Caki2 (cell line): ENCODE measurements at regions not wholly inside any gene's neighbourhood (a gene's known extent, or its start where the extent isn't known, plus 50 kb on each side); places are given as distances from the start of the nearest gene placed in this dataset.

Experiments used
- DNase-seq: peaks from one replicate; pipeline ENCODE4 v3.0.0-alpha.2; 2015; ENCODE audit warnings: low read depth
- in situ Hi-C: cut with HindIII; loops from 2 replicates; pipeline ENCODE4 v1.10.0; 2016; ENCODE audit warnings: low sequenced_read_pairs, low pct_unique_long_range_greater_than_20kb, mixed read lengths

- in situ Hi-C loops = no loop called here
- no peak for DNase-seq
Observed at GRCh38 chr2:144254342-144255235, 265.3 kb downstream of the ZEB2 start.

GRCh38 chr2:144253743-144254142 is 266.2 kb downstream of the ZEB2 start:
- in situ Hi-C loops = no loop called here

DNA sequence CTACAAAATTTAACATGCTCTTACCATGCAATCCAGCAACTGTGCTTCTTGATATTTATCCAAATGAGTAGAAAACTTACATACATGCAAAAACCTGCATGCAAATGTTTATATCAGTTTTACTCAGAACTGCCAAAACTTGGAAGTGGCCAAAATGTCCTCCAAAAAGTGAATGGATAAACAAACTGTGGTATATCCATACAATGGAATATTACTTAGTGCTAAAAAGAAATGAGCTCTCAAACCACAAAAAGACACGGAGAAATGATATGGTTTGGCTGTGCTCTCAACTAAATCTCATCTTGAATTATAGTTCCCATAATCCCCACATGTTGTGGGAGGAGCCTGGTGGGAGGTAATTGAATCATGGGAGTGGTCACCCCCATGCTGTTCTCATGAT is 267.2 kb downstream of the ZEB2 start:
- DNase-seq = no peak
- in situ Hi-C loops = no loop called here

More at GRCh38 chr2:144253743-144254142, 266.2 kb downstream of the ZEB2 start:
- DNase-seq = no peak

GRCh38 chr2:144249035-144249637 is 270.8 kb downstream of the ZEB2 start:
- no peak for DNase-seq
- in situ Hi-C loops = no loop called here

DNA sequence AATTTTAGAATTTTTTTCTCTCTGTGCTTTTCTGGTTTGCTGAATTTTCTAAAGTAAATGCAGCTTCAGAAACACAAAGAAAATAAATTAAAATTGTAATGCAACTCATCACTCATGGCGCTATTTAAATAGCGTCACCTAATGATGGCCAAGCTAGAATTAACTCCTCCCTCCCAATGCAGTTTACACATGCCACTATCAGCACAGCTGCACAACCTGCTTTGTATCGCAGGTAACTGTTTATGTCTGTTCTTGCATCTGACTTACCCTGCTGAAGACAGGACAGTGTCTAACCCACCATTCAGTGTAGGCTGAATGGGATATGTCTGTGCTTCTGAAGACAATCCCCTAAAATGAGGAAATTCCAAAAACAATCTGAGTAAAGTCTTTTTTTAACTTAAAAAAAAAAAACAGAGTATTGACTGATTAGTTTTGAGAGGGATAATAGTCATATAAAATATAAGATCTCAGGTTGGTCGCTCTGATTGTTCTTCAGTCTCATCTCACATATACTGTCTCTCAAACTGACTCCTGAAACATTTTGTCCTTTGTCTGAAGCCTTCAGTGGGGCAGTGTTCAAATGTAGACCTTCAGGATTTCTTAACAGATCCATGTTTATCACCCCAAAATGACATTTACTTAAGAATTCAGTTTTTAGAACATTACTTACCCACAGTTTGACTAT is 271.4 kb downstream of the ZEB2 start:
- DNase-seq = no peak
- in situ Hi-C loops = no loop called here

GRCh38 chr2:144244938-144245337 is 275.0 kb downstream of the ZEB2 start:
- in situ Hi-C loops = no loop called here
- no peak for DNase-seq

GRCh38 chr2:144242311-144242710 is 277.6 kb downstream of the ZEB2 start:
- in situ Hi-C loops = no loop called here
- no peak for DNase-seq

GRCh38 chr2:144241801-144242200 is 278.1 kb downstream of the ZEB2 start:
- no peak for DNase-seq
- in situ Hi-C loops = no loop called here

DNA sequence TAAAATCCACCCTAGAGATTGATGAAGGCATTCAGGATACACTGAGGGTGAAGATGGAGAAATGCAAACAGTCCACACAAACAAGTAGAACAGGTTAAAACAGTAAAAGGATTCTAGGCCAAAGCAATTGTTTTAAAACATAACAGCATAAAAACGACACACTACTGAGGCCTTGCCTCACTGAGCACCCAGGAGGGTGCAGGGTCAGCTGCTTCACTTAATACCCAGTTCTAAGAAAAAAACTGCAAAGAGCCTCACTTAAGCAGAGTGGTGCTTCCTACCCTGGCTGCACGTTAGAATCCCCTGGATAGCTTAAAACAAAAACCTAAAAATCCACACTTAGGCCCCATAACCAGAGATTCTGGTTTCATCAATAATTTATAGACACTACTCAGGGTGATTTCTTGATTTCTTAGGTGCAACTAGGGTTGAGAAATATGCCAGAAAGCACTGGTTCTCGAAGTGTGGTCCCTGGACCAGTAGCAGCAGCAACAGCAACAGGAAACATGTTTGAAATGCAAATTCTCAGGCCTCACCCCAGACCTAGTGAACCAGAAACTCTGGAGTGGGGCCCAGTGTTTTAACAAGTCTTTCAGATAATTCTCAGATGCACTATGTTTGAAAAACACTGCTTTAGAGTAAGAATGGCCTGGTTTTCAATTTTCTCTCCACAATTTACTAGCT is 279.1 kb downstream of the ZEB2 start:
- in situ Hi-C loops = no loop called here

GRCh38 chr2:144239726-144240125 is 280.2 kb downstream of the ZEB2 start:
- in situ Hi-C loops = no loop called here
- DNase-seq = no peak

More for the DNA sequence above, 279.1 kb downstream of the ZEB2 start:
- no peak for DNase-seq

DNA sequence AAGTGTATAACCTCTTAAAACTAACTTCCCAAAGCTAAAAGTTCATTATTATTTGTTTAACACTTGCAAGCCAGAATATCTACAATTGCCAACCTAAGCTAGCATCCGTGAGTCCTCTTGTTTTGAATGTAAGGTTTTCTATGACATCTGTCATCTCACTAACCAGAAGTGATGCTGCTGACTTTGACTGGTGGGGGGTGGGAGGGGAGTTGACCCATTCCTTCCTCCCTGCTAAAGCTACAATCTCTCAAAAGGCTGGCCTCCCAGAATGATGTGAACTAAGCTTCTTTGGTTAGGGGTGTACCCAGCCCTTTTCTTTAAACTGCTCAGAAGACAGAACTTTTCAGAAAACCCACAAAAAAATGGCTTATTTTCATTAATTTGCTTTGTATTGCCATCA is 280.6 kb downstream of the ZEB2 start:
- DNase-seq = no peak
- in situ Hi-C loops = no loop called here

DNA sequence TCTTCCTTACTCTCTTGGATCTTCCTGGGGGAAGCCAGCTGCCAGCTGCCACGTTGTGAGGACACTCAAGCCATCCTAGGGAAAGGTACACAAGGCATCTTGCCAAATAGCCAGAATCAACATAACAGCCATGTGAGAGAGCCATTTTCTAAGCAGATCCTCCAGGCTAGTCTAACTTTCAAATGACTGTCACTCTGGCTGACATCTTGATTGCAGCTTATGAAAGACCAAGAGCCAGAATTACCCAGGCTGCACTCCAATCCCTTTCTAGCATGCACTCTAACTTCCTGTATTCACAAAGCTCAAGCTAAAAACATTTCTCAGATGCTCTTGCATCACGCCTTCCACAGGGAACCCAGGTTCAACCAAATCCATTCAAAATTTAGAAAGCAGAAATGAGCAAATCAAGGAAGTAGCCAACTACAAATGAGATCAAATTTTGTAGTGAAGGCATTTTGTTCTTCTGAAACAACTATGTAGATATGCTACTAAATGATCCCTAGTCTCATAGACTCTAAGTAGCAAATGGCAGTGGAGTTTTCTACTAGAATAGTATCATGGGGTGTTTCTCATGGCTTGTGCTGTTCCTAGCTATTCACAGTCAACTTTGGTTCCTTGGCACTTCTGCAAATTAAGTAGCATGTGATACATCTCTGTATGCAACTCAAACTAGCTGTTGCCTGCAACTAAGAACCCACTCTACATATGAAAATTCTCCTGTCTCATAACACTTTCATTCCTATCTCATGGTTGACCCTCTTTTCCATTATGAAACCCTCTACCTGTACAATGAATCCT is 281.9 kb downstream of the ZEB2 start:
- in situ Hi-C loops = no loop called here
- no peak for DNase-seq

DNA sequence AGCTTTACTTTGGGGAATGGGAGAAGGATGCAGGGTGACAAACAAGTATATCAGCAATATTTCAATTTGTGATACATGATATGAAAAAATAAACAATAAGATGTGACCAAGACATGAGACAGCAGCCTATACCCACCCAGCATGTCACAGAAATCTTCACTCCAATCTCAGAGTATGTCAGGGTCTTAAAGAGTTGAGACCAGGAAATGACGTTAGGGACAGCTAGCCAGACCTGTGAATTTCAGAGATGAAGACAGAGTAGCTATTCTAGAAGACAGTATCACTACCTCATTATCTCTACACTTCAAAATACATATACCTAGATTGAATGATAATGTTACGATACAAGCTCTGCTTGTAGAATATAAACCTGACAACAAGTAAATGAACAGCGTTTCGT is 282.8 kb downstream of the ZEB2 start:
- in situ Hi-C loops = no loop called here
- no peak for DNase-seq

GRCh38 chr2:144235050-144235449 is 284.9 kb downstream of the ZEB2 start:
- no peak for DNase-seq
- in situ Hi-C loops = no loop called here

DNA sequence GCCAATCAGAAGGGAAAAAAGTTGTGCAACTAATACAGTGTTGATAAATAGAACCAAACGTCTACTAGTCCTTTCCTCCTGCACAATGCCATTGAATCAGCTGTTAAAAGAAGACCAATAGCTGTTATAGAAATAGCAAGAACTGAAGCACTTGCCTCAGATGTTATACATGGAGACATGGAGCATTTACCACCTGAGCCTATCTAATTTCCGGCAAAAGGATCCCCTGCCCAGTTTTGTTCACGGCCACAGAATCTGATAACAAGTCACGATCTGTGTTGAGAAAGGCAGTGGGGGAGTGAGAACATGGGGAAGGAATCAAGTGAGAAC is 285.4 kb downstream of the ZEB2 start:
- no peak for DNase-seq

GRCh38 chr2:144233733-144234541 is 286.0 kb downstream of the ZEB2 start:
- in situ Hi-C loops = no loop called here
- no peak for DNase-seq

More for the DNA sequence above, 285.4 kb downstream of the ZEB2 start:
- in situ Hi-C loops = no loop called here

DNA sequence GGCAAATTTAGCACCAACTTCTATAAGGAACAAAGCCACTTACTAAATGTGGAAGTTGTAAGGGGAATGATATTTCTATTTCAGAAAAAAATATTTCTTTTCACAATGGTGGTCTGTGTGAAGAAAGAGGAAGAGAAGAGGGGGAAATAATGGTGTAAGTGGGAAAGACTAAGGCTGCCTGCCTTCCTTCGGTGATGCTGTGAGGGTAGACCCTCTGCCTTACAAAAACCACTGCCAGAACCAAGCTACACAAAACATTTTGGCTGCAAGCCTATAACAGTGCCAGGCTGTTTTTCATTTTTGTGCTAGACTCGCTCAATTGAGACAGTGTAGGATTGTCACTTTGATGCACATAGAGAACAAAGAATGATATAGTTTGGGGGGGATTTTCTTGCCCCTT is 286.6 kb downstream of the ZEB2 start:
- no peak for DNase-seq

More for the DNA sequence above, 286.6 kb downstream of the ZEB2 start:
- in situ Hi-C loops = no loop called here
